HG03045 (cell line): ENCODE measurements at regions not wholly inside any gene's neighbourhood (a gene's known extent, or its start where the extent isn't known, plus 50 kb on each side); places are given as distances from the start of the nearest gene placed in this dataset.

Source experiments
- ATAC-seq: cut with Tn5 transposase; IDR thresholded peaks from one replicate; pipeline ENCODE4 v1.9.1; 2021; ENCODE audit warnings: mild to moderate bottlenecking, moderate library complexity; ENCODE audit not compliant: unreplicated experiment

GRCh38 chr4:12880844-12881243 is 603.3 kb downstream of the RAB28 start:
- no peak for ATAC-seq

DNA sequence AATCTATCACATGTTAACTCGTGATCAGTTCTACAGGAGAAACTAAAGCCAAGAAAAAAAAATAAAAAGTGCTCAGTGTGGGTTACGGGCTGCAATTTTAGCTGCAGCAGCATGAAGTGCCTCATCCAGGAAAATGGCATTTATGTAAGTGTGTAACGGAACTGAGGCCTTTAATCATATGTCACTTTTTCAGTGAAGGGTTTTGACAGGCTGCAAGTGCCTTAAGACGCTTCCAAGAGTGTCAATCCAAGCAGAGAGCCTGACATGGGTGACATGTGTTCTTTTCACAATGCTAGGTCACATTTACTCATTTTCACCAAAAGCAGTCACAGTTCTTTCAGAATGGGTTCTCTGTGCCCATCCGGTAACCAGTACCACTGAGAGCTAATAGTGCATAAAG is 604.6 kb downstream of the RAB28 start:
- no peak for ATAC-seq

DNA sequence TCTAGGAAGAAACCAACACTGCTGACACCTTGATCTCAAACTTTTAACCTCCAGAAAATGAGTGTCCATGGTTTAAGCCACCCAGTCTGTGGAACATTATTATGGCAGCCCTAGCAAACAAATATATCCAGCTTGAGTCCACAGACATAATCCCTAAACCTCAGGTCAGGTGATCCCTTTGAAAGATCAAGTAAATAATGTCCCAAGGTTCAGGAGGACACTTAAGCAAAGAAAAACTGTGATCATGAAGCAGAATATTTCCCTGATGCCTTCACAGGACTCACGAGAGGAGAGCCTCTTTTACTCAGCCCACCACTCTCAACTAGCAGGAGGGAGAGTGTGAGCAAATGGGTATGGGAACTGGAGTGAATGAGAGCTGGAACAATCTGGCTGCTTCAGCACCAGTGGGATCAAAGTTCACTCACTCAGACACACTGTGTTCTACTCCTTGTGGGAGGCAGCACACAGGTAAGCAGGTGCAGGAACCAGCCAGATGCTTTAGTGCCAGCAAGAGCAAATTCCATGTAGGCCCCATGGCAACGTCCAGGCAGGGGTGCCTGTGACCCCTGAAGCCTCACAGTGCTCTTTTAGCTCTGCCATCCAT is 608.4 kb downstream of the RAB28 start:
- no peak for ATAC-seq

DNA sequence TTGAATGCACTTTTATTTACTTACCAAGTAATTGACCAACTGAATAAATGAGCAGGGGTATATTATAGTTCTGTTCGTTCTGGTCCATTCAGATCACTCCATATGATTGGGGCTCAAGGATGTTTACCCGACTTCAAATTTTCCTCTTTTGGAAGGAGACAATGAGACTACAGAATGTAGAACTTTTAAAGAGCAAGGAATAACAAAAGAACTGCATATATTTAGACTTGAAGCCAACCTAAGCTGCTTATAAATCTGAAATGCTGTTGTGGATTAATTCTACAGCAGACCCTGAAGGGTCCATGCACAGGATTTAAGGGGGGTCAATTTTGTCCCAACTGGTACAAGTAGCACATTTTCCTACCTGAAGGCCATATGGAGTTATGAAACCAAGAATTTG is 610.8 kb downstream of the RAB28 start:
- no peak for ATAC-seq

DNA sequence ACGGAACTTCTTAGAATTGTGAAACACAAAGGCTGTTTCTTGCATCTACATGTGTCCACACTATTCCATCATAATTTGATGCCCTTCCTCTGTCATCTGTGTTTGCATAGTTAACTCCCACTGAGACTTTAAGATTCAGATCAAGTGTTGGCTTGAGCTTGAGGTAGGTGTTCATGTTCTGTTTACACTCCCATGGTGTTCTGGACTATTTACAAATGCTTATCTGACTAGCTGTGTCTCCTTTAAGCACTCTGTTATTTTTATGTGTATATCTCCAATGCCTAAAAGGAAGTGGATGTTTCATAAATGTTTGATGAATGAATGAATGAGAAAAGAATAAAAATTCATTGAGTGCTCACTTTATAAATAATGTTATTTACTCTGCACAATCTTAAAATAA is 622.7 kb downstream of the RAB28 start:
- no peak for ATAC-seq

DNA sequence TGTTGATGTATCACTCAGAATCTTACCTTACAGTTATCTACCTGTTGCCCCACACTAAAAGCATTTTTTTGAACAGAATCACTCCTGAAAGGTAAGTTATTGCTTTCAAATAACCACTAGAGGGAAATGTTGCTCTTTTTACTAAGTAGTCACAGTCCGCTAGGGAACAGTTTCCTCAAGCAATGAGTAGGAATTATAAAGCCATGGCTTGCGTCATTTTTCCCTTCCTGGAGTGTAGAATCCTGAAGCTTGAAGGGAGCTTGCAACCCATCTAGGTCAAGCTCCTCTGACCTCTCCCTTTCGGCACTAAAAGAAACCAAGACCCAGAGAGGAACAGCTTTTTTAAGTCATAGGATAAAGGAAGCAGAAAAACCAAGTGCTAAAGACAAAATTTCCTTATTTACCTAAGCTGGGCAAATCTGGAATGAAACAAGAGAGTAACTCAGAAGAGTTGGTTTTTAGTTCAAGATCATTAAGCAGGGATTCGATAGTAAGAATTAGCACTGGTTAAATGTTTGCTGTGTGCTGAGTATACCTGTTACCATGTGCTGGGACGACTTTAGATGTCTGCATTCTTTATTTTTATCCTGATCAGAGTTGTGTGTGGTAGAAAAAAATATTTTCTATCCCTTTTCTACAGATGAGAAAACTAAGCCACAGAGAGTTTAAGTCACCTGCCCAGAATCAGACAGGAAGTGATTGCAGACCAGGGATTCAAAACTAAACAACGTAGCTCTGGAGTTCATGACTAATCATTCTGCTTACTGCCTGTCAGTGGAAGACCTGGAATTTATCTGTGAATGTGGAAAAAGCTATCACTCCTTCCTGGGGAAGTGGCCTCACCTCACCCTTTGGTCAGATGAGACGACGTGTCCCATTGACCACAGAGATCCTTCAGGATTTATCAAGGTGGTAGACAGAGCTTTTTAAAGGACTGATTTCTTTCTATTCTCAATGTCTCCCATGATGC is 631.5 kb downstream of the RAB28 start:
- no peak for ATAC-seq

- no peak for ATAC-seq
Measured at GRCh38 chr4:12846368-12846767, 637.8 kb downstream of the RAB28 start.

GRCh38 chr4:12844141-12844540 is 640.0 kb downstream of the RAB28 start:
- ATAC-seq = no peak

DNA sequence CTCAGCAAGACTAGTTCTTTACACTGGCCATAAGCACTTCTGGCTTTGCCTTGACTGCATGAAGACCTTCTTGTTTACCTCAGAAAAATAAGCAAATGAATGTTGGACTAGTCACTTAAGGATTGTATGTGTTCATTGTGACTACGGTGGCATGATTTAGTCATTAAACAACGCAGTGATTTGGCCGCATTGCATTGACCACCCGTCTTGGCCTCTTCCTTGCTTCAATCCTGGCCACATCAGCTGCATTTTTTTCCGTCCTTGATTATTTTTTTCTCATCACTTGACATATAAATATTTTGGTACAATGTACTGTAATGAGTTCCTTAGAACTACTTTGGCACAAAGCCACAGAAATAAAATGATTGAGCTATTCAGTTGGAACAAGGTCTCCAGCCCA is 656.2 kb downstream of the RAB28 start:
- ATAC-seq = no peak

GRCh38 chr4:12791536-12791935 is 692.6 kb downstream of the RAB28 start:
- ATAC-seq = no peak

- no peak for ATAC-seq
Measured at GRCh38 chr4:12787261-12787660, 696.9 kb downstream of the RAB28 start.

- no peak for ATAC-seq
Measured at GRCh38 chr4:12778706-12779105, 705.4 kb downstream of the RAB28 start.

DNA sequence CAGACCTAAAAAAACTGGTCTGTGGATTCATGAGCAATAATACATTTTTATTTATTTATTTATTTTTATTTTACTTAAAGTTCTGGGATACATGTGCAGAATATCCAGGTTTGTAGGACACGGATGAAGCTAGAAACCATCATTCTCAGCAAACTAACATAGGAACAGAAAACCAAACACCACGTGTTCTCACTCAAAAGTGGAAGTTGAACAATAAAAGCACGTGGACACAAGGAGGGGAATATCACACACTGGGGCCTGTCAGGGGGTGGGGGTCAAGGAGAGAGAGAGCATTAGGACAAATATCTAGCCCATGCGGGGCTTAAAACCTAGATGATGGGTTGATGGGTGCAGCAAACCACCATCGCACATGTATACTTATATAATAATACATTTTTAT is 705.9 kb downstream of the RAB28 start:
- no peak for ATAC-seq

DNA sequence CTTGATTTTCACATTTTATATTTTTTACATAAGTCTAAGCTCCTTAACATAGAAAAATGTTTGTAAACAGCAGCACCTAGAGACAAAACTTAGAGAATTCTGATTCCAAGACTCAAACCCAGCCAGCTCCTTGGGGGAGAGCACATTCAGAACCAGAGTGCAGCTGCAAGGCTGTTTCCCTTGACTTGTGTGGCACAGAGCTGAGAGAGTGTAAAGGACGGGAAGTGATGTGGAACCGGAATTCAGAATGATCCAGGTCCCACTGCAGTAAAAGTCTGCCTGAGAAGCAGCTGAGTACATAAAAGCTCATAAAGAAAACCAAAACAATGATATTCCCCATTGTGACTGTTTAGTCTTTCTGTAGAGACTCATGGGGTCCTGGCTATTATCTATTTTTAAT is 713.8 kb downstream of the RAB28 start:
- no peak for ATAC-seq

DNA sequence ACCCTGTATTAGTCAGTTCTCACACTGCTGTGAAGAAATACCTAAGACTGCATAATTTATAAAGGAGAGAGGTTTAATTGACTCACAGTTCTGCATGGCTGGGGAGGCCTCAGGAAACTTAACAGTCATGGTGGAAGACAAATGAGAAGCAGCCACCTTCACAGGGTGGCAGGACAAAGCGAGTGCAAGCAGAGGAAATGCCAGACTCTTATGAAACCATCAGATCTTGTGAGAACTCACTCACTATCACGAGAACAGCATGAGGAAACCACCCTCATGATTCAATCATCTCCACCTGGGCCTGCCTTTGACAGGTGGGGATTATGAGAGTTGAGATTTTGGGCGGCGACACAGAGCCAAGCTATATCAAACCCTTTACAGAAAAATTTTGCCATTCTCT is 722.4 kb downstream of the RAB28 start:
- ATAC-seq = no peak

- ATAC-seq = no peak
Measured at GRCh38 chr4:12747154-12747553, 737.0 kb downstream of the RAB28 start.

DNA sequence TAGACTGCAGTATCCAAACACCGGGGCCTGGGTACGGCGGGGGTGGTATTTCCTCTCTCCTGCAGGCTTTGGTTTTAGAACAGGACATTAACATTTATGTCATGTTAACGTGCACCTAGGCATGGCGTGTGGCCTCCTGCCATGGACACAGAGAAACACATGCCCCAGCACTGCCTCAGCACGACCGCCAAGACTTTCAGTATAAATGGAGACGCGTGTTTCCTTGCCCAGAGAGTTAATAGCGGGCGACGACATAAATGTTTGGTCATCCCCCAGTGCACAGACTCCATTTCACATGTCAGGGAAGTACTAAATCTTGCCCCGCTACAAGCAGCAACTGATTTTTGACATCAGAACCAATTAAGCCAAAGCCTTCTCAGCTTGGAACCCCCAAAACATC is 737.9 kb downstream of the RAB28 start:
- no peak for ATAC-seq

DNA sequence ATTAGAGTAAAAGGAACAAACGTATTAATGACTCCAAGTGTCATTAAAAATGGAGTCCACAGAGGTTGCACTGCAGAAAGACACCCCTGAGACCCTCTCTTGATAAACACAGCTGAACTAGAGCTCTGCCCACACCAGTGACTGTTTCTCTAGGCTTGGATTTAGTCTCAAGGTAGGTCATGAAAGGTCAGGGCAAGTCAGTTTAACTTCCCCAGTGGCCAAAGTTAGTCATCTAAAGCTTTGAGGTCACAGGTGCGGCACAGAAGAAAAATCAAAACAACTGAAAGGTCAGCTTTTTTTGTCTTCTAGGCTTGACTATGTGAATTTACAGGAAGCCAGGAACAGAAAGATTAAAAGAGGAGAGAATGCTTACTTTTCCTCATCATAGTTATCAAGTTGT is 749.6 kb downstream of the RAB28 start:
- no peak for ATAC-seq

GRCh38 chr4:12729384-12729783 is 754.8 kb downstream of the RAB28 start:
- ATAC-seq = no peak

GRCh38 chr4:12724510-12724909 is 759.6 kb downstream of the RAB28 start:
- no peak for ATAC-seq

DNA sequence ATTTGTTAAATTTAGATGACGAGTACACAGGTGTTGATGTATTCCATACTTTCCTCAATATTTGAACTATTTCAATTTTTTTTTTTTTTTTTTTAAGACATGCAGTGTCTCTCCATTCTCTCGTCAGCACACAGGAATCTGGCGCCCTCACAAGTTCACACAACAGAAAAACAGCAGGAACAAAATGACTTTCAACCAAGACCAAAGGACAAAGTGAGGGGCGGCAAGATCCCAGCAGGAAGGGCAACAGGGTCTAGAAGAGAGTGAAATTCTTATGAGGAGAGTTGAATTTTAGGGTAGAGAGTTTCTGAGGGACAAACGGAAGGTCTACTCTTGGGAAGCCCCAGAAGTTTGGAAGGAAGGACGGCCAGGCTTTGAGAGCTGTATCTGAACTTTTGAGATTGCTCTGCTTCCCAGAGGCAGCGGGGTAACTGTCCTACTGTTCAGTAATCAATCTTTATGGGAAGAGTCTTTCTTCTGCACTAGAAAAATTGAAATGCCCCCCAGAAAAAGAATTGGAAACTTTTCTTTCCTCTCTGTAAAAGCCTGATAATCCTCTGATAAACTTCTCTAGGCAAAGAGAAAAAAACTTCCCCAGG is 760.2 kb downstream of the RAB28 start:
- ATAC-seq = no peak

DNA sequence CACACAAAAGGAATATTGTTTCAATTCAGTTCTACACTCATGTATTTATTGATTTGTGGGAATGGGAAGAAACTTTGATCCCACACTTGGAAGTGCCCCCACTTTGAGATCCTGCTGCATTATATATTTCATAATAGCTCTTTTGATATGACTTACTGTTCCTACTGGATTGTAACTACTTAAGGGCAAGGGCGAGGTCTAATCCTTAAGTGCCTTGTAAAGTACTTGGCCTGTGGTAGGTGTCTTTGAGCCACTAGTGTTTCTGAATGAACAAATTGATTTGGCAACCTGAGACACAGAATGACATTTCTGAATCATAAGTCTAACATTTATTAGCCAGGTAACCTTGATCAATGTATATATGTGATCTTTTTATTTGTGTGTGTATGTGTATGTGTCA is 767.2 kb downstream of the RAB28 start:
- no peak for ATAC-seq
